Kidney glomerular epithelial cell (primary cell): ENCODE measurements at regions not wholly inside any gene's neighbourhood (a gene's known extent, or its start where the extent isn't known, plus 50 kb on each side); places are given as distances from the start of the nearest gene placed in this dataset.

ENCODE experiments used
- DNase-seq: peaks from one replicate; lab custom pipeline; 2025; lab: John Stamatoyannopoulos, UW

- no peak for DNase-seq
Observed at GRCh38 chr2:41484858-41485234, 563.0 kb upstream of the PKDCC start.

- no peak for DNase-seq
Observed at GRCh38 chr2:41486948-41487347, 560.9 kb upstream of the PKDCC start.

- DNase-seq = no peak
Observed at GRCh38 chr2:41488888-41489287, 558.9 kb upstream of the PKDCC start.

- no peak for DNase-seq
Observed at GRCh38 chr2:41489638-41490037, 558.2 kb upstream of the PKDCC start.

GRCh38 chr2:41495050-41495449 is 552.8 kb upstream of the PKDCC start:
- no peak for DNase-seq

GRCh38 chr2:41496908-41497307 is 550.9 kb upstream of the PKDCC start:
- no peak for DNase-seq

- no peak for DNase-seq
Observed at GRCh38 chr2:41498781-41499180, 549.0 kb upstream of the PKDCC start.

GRCh38 chr2:41500895-41501294 is 546.9 kb upstream of the PKDCC start:
- no peak for DNase-seq

- DNase-seq = no peak
Observed at GRCh38 chr2:41502752-41503151, 545.1 kb upstream of the PKDCC start.

GRCh38 chr2:41504532-41504931 is 543.3 kb upstream of the PKDCC start:
- no peak for DNase-seq

- no peak for DNase-seq
Observed at GRCh38 chr2:41510108-41510507, 537.7 kb upstream of the PKDCC start.

GRCh38 chr2:41521211-41521610 is 526.6 kb upstream of the PKDCC start:
- no peak for DNase-seq

GRCh38 chr2:41527525-41528323 is 520.1 kb upstream of the PKDCC start:
- no peak for DNase-seq

- no peak for DNase-seq
Observed at GRCh38 chr2:41535575-41535974, 512.2 kb upstream of the PKDCC start.

- no peak for DNase-seq
Observed at GRCh38 chr2:41540272-41540998, 507.4 kb upstream of the PKDCC start.

- DNase-seq = no peak
Observed at GRCh38 chr2:41543726-41544125, 504.1 kb upstream of the PKDCC start.

GRCh38 chr2:41544709-41545108 is 503.1 kb upstream of the PKDCC start:
- DNase-seq = no peak

- DNase-seq = no peak
Observed at GRCh38 chr2:41546031-41546430, 501.8 kb upstream of the PKDCC start.

- no peak for DNase-seq
Observed at GRCh38 chr2:41568648-41569047, 479.2 kb upstream of the PKDCC start.

- no peak for DNase-seq
Observed at GRCh38 chr2:41572154-41572553, 475.7 kb upstream of the PKDCC start.

GRCh38 chr2:41576423-41576822 is 471.4 kb upstream of the PKDCC start:
- no peak for DNase-seq

- DNase-seq = no peak
Observed at GRCh38 chr2:41579806-41580205, 468.0 kb upstream of the PKDCC start.

GRCh38 chr2:41580806-41581205 is 467.0 kb upstream of the PKDCC start:
- DNase-seq = no peak

- no peak for DNase-seq
Observed at GRCh38 chr2:41595240-41595639, 452.6 kb upstream of the PKDCC start.
